ENCODE measurements at regions not wholly inside any gene's neighbourhood (a gene's known extent, or its start where the extent isn't known, plus 50 kb on each side); places are given as distances from the start of the nearest gene placed in this dataset.

GRCh38 chr3:116864590-116864927 is 155.0 kb downstream of the TUSC7 start:
- Mint-ChIP-seq H3K36me3 (no peaks in the 10 kb centered on the region), H3K27ac (no peak overlapping the region), H3K4me3 (no peak overlapping the region), H3K9me3 (peaks cover 0 to 6% (median 3%) of the 10 kb centered on the region in 6 donors), H3K27me3 (ENCODE audit: low read depth in 3 of 3) (no peaks in the 10 kb centered on the region), H3K4me1 (no peaks in the 10 kb centered on the region)
- DNase-seq: no peak

DNA sequence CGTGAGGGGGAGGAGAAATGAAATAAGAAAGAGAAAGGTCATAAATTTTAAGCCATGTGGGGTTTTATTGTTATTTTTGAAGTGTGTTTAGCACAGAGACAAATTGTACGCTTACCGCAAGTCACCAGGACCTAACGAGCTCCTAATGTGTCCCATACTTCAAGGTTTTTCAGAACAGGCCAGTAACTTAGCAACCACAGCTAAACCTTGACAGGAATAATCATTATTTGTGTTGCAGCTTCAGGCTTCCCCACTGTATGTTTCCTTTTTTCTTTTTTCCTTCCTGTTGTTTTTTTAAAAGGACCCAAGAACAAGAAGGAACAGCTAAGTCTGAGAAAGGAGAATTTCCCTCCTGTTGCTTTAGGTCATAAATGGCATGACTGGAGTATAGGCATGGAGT is 160.8 kb downstream of the TUSC7 start:
- H3K36me3 Mint-ChIP-seq: no peaks in the 10 kb centered on the region
- H3K27ac Mint-ChIP-seq: no peak overlapping the region
- H3K9me3 Mint-ChIP-seq: peaks cover 0 to 10% (median 4%) of the 10 kb centered on the region in 6 donors
- H3K4me3 Mint-ChIP-seq: no peak overlapping the region
- H3K4me1 Mint-ChIP-seq: no peaks in the 10 kb centered on the region
- no peak for DNase-seq
- no peaks in the 10 kb centered on the region for H3K27me3 Mint-ChIP-seq (ENCODE audit: low read depth in 3 of 3)

GRCh38 chr3:116871905-116872304 is 162.3 kb downstream of the TUSC7 start:
- Mint-ChIP-seq H3K27me3 (ENCODE audit: low read depth in 3 of 3) (no peaks in the 10 kb centered on the region), H3K27ac (no peak overlapping the region), H3K4me1 (no peaks in the 10 kb centered on the region), H3K36me3 (no peaks in the 10 kb centered on the region), H3K9me3 (peaks cover 0 to 10% (median 5%) of the 10 kb centered on the region in 6 donors), H3K4me3 (no peak overlapping the region)
- no peak for DNase-seq

GRCh38 chr3:116872688-116873087 is 163.1 kb downstream of the TUSC7 start:
- no peaks in the 10 kb centered on the region for H3K27me3 Mint-ChIP-seq (ENCODE audit: low read depth in 3 of 3)
- no peak overlapping the region for H3K27ac Mint-ChIP-seq
- no peak for DNase-seq
- no peaks in the 10 kb centered on the region for H3K4me1 Mint-ChIP-seq
- H3K4me3 Mint-ChIP-seq: no peak overlapping the region
- H3K36me3 Mint-ChIP-seq: no peaks in the 10 kb centered on the region
- peaks cover 0 to 13% (median 5%) of the 10 kb centered on the region in 6 donors for H3K9me3 Mint-ChIP-seq

DNA sequence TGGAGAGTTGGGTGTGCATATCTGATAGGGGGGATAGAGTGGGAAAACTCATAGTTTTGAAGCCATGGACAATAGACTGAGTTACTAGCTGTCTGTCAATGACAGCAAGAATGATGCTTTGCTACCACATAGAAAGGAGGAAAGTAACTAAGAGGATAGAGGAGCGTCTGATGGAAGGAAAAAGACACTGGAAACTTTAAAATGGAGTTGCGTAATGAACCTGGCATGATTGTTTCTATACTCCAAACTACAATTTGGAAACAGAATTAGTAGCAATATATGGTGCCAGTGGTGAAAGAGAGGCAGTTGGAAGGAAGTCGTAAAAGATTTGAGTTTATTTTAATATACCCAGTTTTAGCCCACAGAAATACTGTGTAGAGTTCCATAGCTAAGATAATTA is 163.6 kb downstream of the TUSC7 start:
- Mint-ChIP-seq H3K9me3 (peaks cover 0 to 15% (median 3%) of the 10 kb centered on the region in 6 donors), H3K27ac (no peak overlapping the region), H3K36me3 (no peaks in the 10 kb centered on the region), H3K4me3 (no peak overlapping the region), H3K27me3 (ENCODE audit: low read depth in 3 of 3) (no peaks in the 10 kb centered on the region), H3K4me1 (no peaks in the 10 kb centered on the region)
- DNase-seq: no peak

GRCh38 chr3:116877968-116878367 is 168.4 kb downstream of the TUSC7 start:
- Mint-ChIP-seq H3K27me3 (ENCODE audit: low read depth in 3 of 3) (no peaks in the 10 kb centered on the region), H3K4me1 (no peaks in the 10 kb centered on the region), H3K9me3 (peaks cover 4 to 20% (median 11%) of the 10 kb centered on the region in 6 donors), H3K27ac (no peak overlapping the region), H3K4me3 (no peak overlapping the region), H3K36me3 (no peaks in the 10 kb centered on the region)
- DNase-seq: no peak

DNA sequence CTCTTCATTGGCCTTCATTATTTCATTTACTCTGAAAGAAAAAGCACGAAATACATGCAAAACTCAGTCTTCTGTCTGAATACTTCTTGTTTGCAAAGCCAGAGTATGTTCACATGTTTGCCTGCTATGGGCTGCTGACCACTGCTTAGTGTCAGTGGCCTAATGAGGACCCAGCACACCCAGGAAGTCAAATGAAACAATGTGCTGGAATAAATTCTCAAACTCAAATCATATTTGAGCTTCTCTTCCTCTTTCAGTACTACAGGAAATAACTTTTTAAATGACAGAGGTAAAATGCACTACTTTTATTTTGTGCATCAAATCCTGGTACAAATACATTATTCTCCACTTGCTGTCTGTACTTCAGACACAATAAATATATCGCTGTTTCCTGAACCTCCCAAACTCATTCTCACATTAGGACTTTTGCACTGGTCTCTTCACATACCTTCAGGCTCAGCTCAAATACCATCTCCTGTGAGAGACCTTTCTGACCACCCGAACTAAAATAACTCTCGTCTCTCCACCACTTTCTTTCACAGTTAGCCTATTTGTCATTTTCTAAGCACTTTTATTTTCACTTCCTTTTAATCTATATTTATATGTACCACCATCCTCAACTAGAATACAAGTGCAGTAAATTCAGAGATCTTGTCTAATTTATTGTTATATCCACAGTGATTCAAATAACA is 176.8 kb downstream of the TUSC7 start:
- Mint-ChIP-seq H3K27ac (no peak overlapping the region), H3K4me1 (peaks cover 0 to 6% of the 10 kb centered on the region in 2 donors), H3K4me3 (no peak overlapping the region)

GRCh38 chr3:116896116-116896515 is 186.5 kb downstream of the TUSC7 start:
- Mint-ChIP-seq H3K36me3 (no peaks in the 10 kb centered on the region), H3K9me3 (peaks cover 0 to 18% (median 4%) of the 10 kb centered on the region in 6 donors), H3K27ac (no peak overlapping the region), H3K4me3 (no peak overlapping the region), H3K4me1 (no peaks in the 10 kb centered on the region), H3K27me3 (ENCODE audit: low read depth in 3 of 3) (no peaks in the 10 kb centered on the region)
- DNase-seq: no peak

More for the DNA sequence above, 176.8 kb downstream of the TUSC7 start:
- Mint-ChIP-seq H3K9me3 (peaks cover 3 to 28% (median 10%) of the 10 kb centered on the region in 6 donors), H3K27me3 (ENCODE audit: low read depth in 3 of 3) (no peaks in the 10 kb centered on the region), H3K36me3 (no peaks in the 10 kb centered on the region)
- DNase-seq: no peak

GRCh38 chr3:116897382-116897781 is 187.8 kb downstream of the TUSC7 start:
- Mint-ChIP-seq H3K4me1 (no peaks in the 10 kb centered on the region), H3K27me3 (ENCODE audit: low read depth in 3 of 3) (no peaks in the 10 kb centered on the region), H3K36me3 (no peaks in the 10 kb centered on the region), H3K4me3 (no peak overlapping the region), H3K9me3 (peaks cover 0 to 18% (median 6%) of the 10 kb centered on the region in 6 donors), H3K27ac (no peak overlapping the region)
- DNase-seq: no peak

- H3K36me3 Mint-ChIP-seq: no peaks in the 10 kb centered on the region
- no peak overlapping the region for H3K4me3 Mint-ChIP-seq
- no peak overlapping the region for H3K27ac Mint-ChIP-seq
- H3K27me3 Mint-ChIP-seq (ENCODE audit: low read depth in 3 of 3): no peaks in the 10 kb centered on the region
- H3K9me3 Mint-ChIP-seq: peaks cover 0 to 9% (median 6%) of the 10 kb centered on the region in 6 donors
- no peaks in the 10 kb centered on the region for H3K4me1 Mint-ChIP-seq
- DNase-seq: no peak
Observed at GRCh38 chr3:116899253-116899652, 189.7 kb downstream of the TUSC7 start.

DNA sequence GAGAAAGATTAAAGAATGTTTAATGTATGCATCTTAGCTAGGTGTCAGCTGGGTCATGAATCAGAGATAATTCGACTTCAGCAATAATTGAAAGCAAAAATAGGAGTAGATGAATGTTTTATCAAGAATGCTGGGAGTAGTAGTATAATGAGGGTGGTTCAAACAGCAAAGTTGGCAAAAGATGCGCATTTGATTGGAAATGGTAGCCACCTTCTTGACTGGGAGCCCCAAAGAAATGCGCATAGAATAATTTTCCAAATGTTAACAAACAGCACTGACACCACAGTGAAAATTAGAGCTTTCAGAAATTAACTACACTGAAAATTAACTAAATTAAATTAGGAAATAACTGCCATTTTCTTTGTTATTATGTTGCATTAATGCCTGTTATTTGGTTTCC is 195.8 kb downstream of the TUSC7 start:
- H3K4me3 Mint-ChIP-seq: no peak overlapping the region
- no peaks in the 10 kb centered on the region for H3K27me3 Mint-ChIP-seq (ENCODE audit: low read depth in 3 of 3)
- peaks cover 7 to 50% (median 13%) of the 10 kb centered on the region in 6 donors for H3K9me3 Mint-ChIP-seq
- H3K36me3 Mint-ChIP-seq: no peaks in the 10 kb centered on the region
- H3K4me1 Mint-ChIP-seq: no peaks in the 10 kb centered on the region
- no peak overlapping the region for H3K27ac Mint-ChIP-seq
- no peak for DNase-seq

DNA sequence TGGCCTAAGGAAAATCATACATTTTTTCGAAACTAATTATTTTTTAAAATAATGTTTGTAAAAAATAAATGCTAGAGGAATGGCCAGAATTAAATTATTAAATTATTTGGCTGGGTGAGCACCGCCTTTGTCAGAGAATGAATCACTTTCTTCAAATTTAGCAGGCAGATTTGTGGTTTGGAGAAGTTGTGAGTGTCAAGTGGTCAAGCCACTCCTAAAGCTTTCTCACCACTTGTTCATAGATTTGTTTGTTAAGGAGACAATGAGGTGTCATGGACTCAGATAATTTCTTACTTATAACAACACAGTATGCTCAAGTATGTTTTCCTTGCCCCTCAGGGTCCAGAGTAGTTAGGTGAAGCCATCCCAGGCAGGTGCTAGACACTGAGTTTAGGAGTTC is 196.2 kb downstream of the TUSC7 start:
- Mint-ChIP-seq H3K27ac (no peak overlapping the region), H3K4me3 (no peak overlapping the region), H3K9me3 (peaks cover 7 to 51% (median 13%) of the 10 kb centered on the region in 6 donors), H3K4me1 (no peaks in the 10 kb centered on the region), H3K36me3 (no peaks in the 10 kb centered on the region), H3K27me3 (ENCODE audit: low read depth in 3 of 3) (no peaks in the 10 kb centered on the region)
- DNase-seq: no peak

GRCh38 chr3:116912116-116912515 is 202.5 kb downstream of the TUSC7 start:
- Mint-ChIP-seq H3K9me3 (peaks cover 4 to 65% (median 17%) of the 10 kb centered on the region in 6 donors), H3K36me3 (no peaks in the 10 kb centered on the region), H3K4me1 (no peaks in the 10 kb centered on the region), H3K4me3 (no peak overlapping the region), H3K27ac (no peak overlapping the region), H3K27me3 (ENCODE audit: low read depth in 3 of 3) (no peaks in the 10 kb centered on the region)
- DNase-seq: no peak

DNA sequence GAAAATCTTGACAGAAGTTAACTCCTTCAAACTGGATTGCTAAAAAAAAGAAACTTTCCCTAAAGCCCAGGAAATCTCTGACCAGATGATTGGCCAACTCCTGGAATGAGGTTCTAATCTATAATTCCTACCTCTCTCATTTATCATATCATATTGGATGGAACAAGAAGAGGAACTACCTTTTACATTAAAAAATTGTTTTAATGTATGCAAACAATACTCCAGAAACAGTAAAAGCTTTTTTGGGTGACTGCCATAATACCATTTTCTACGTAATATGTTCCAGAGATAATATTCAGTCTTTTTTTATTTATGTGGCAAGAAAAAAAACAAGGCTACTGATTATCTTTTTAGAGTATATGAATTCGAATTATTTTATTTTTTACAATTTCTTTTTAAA is 204.4 kb downstream of the TUSC7 start:
- peaks cover 1 to 51% (median 16%) of the 10 kb centered on the region in 6 donors for H3K9me3 Mint-ChIP-seq
- H3K4me3 Mint-ChIP-seq: no peak overlapping the region
- no peaks in the 10 kb centered on the region for H3K36me3 Mint-ChIP-seq
- no peak for DNase-seq
- no peaks in the 10 kb centered on the region for H3K27me3 Mint-ChIP-seq (ENCODE audit: low read depth in 3 of 3)
- no peak overlapping the region for H3K27ac Mint-ChIP-seq
- H3K4me1 Mint-ChIP-seq: no peaks in the 10 kb centered on the region

DNA sequence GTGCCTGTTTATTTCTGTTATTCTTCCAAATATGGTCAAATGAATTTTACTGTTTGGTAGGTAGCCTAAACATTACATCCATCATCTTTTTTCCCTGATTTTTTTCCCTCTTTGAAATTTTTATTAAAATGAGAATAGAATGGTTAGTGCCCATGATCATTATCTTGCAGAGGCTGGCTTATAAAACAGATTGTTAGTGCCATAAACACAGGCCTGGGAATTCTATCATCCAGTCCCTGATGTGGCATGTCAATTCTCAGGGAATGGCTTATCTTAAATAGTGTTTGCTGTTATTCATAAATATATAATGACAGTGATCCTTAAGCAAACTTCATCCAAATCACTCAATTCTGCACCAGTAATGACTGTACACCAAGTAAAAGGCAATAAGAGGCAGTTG is 207.3 kb downstream of the TUSC7 start:
- Mint-ChIP-seq H3K9me3 (peaks cover 0 to 43% (median 15%) of the 10 kb centered on the region in 6 donors), H3K4me3 (no peak overlapping the region), H3K27ac (no peak overlapping the region), H3K4me1 (no peaks in the 10 kb centered on the region), H3K36me3 (no peaks in the 10 kb centered on the region), H3K27me3 (ENCODE audit: low read depth in 3 of 3) (peaks cover 0 to 1% (median 0%) of the 10 kb centered on the region in 3 donors)
- no peak for DNase-seq
